ENCODE measurements at regions not wholly inside any gene's neighbourhood (a gene's known extent, or its start where the extent isn't known, plus 50 kb on each side); places are given as distances from the start of the nearest gene placed in this dataset.

- DNase-seq, result no peak
- WGBS, 2 donors, result 93 to 98% methylated on average over 4 of the region's 4 CpGs
Observed at GRCh38 chr2:173818285-173818684, 146.9 kb downstream of the SP3 start.

GRCh38 chr2:173819852-173820251 is 145.3 kb downstream of the SP3 start:
- Histone ChIP-seq H3K4me3 (no peak overlapping the region), H3K4me1 (peaks cover 0 to 8% (median 0%) of the 10 kb centered on the region in 3 donors), H3K27ac (no peak overlapping the region), H3K36me3 (no peaks in the 10 kb centered on the region), H3K27me3 (no peaks in the 10 kb centered on the region), H3K9me3 (no peaks in the 10 kb centered on the region)
- TF ChIP-seq CTCF (IDR thresholded peaks at IDR 0.05) (no peak), POLR2A (IDR thresholded peaks at IDR 0.05) (no peak)
- intact Hi-C loops (cut with DNase I), result no loop called here
- DNase-seq, result no peak
- WGBS, 2 donors, result 86 to 89% methylated on average over 5 of the region's 5 CpGs

More at GRCh38 chr2:173818285-173818684, 146.9 kb downstream of the SP3 start:
- intact Hi-C loops (cut with DNase I), result no loop called here
- Histone ChIP-seq H3K9me3 (no peaks in the 10 kb centered on the region), H3K27ac (no peak overlapping the region), H3K4me3 (no peak overlapping the region), H3K36me3 (no peaks in the 10 kb centered on the region), H3K4me1 (peaks cover 0 to 8% (median 0%) of the 10 kb centered on the region in 3 donors), H3K27me3 (no peaks in the 10 kb centered on the region)
- TF ChIP-seq CTCF (IDR thresholded peaks at IDR 0.05), result no peak
- TF ChIP-seq POLR2A (IDR thresholded peaks at IDR 0.05), result no peak

- DNase-seq, result no peak
- Histone ChIP-seq H3K27ac (no peak overlapping the region), H3K9me3 (no peaks in the 10 kb centered on the region), H3K27me3 (no peaks in the 10 kb centered on the region), H3K4me3 (no peak overlapping the region), H3K36me3 (no peaks in the 10 kb centered on the region), H3K4me1 (peaks cover 0 to 8% (median 0%) of the 10 kb centered on the region in 3 donors)
- WGBS, 2 donors, result 86 to 89% methylated on average over 9 of the region's 9 CpGs
- intact Hi-C loops (cut with DNase I), result no loop called here
- no peak for TF ChIP-seq POLR2A (IDR thresholded peaks at IDR 0.05)
Observed at GRCh38 chr2:173821451-173821850, 143.7 kb downstream of the SP3 start.

GRCh38 chr2:173822889-173823542 is 142.2 kb downstream of the SP3 start:
- no peak for TF ChIP-seq CTCF (IDR thresholded peaks at IDR 0.05)
- no peak for TF ChIP-seq POLR2A (IDR thresholded peaks at IDR 0.05)
- intact Hi-C loops (cut with DNase I), result no loop called here

GRCh38 chr2:173823543-173823939 is 141.6 kb downstream of the SP3 start:
- 81 to 87% methylated on average over 3 of the region's 4 CpGs for WGBS, 2 donors
- TF ChIP-seq POLR2A (IDR thresholded peaks at IDR 0.05) (no peak), CTCF (IDR thresholded peaks at IDR 0.05) (no peak)
- Histone ChIP-seq H3K9me3 (no peaks in the 10 kb centered on the region), H3K4me1 (peaks cover 0 to 13% (median 3%) of the 10 kb centered on the region in 3 donors), H3K4me3 (no peak overlapping the region), H3K27me3 (no peaks in the 10 kb centered on the region), H3K27ac (no peak overlapping the region), H3K36me3 (no peaks in the 10 kb centered on the region)
- DNase-seq, result no peak
- intact Hi-C loops (cut with DNase I), result no loop called here

More at GRCh38 chr2:173822889-173823542, 142.2 kb downstream of the SP3 start:
- Histone ChIP-seq H3K4me1 (peaks cover 0 to 11% (median 1%) of the 10 kb centered on the region in 3 donors), H3K27ac (no peak overlapping the region), H3K9me3 (no peaks in the 10 kb centered on the region), H3K36me3 (no peaks in the 10 kb centered on the region), H3K4me3 (no peak overlapping the region), H3K27me3 (no peaks in the 10 kb centered on the region)
- WGBS, 2 donors, result 74 to 85% methylated on average over 6 of the region's 6 CpGs
- no peak for DNase-seq
